Vagina (tissue), 2 donors: ENCODE measurements at regions not wholly inside any gene's neighbourhood (a gene's known extent, or its start where the extent isn't known, plus 50 kb on each side); places are given as distances from the start of the nearest gene placed in this dataset.

ENCODE experiments used
- POLR2AphosphoS5 ChIP-seq, 2 donors: sonication (generic); formaldehyde crosslinking; IDR thresholded peaks; one replicate each; pipeline ENCODE4 v1.9.0; 2017; ENCODE audit warnings: antibody characterized with exemption in 2 of 2, mild to moderate bottlenecking in 2 of 2, low read depth in 1 of 2; ENCODE audit not compliant: insufficient read depth in 1 of 2
- TF ChIP-seq, protein P1 (sequence below), 3 experiments: fragments of 450-650 bp in 2 of 3; fragments of 200-600 bp in 1 of 3; sonication (generic) in 1 of 3; IDR thresholded peaks; one replicate each; pipeline ENCODE4 v1.5.1; 2017 to 2019; ENCODE audit warnings: antibody characterized with exemption in 3 of 3, mild to moderate bottlenecking in 2 of 3, moderate library complexity in 2 of 3

DNA sequence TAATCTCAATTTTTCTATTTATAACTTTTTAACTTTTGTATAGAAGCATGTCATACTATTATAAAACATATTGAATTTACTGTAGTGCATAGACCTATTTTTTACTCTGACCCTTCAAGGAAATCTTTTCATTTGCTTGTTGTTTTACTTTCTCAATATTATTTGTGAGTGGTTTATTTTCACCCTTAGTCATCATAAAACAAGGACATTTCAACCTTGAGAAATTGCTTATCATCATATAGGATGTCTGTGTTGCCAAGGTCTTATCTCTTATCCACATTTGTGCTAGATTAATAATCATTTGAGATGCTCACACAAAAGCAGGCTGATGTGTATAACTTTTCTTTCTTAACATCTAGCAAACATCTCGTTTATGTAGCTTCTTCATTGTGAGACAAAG lies 408.6 kb upstream of the PABPC4L start:
- TF ChIP-seq, protein P1, sequence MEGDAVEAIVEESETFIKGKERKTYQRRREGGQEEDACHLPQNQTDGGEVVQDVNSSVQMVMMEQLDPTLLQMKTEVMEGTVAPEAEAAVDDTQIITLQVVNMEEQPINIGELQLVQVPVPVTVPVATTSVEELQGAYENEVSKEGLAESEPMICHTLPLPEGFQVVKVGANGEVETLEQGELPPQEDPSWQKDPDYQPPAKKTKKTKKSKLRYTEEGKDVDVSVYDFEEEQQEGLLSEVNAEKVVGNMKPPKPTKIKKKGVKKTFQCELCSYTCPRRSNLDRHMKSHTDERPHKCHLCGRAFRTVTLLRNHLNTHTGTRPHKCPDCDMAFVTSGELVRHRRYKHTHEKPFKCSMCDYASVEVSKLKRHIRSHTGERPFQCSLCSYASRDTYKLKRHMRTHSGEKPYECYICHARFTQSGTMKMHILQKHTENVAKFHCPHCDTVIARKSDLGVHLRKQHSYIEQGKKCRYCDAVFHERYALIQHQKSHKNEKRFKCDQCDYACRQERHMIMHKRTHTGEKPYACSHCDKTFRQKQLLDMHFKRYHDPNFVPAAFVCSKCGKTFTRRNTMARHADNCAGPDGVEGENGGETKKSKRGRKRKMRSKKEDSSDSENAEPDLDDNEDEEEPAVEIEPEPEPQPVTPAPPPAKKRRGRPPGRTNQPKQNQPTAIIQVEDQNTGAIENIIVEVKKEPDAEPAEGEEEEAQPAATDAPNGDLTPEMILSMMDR (IDR thresholded peaks at IDR 0.05): no peak
- TF ChIP-seq POLR2AphosphoS5 (IDR thresholded peaks at IDR 0.05; ENCODE audit: insufficient read depth in 1 of 2, low read depth in 1 of 2): no peak
